ENCODE measurements at regions not wholly inside any gene's neighbourhood (a gene's known extent, or its start where the extent isn't known, plus 50 kb on each side); places are given as distances from the start of the nearest gene placed in this dataset.

DNA sequence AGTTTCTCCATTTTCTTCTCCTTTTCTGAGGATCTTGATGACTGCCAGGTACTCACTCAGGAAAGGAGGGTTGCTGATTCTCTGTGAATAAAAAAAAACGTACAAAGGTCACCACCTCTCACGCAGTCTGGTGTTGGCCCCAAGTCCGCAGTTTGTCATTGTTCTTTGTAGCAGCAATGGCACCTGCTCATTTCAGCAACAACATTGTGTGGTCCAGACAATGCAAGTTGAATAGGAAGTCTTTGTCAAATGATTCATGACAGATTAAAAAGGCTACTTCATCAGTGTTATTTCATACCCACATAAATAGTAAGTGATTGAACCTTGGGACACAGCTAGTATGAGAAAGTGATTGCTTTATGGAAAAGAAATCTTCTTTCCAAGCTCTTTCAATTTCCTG is 653.5 kb upstream of the MGMT start:
- H3K9ac ChIP-seq = no peak overlapping the region
- H3K27me3 ChIP-seq (ENCODE audit: insufficient read depth) = no peaks in the 10 kb centered on the region
- H3K4me1 ChIP-seq (ENCODE audit: control insufficient read depth in 1 of 2, insufficient read depth in 2 of 2, low read depth in 1 of 2, low read length in 1 of 2) = no peaks in the 10 kb centered on the region
- POLR2A ChIA-PET = no interaction called here
- H3K4me2 ChIP-seq = no peak overlapping the region
- WGBS (ENCODE audit: low lambda C conversion rate) = 41% methylated on average over 3 of the region's 3 CpGs
- no peak overlapping the region for H2AFZ ChIP-seq (ENCODE audit: low read depth)
- H3K9me2 ChIP-seq = no peaks in the 10 kb centered on the region
- no peak for DNase-seq
- no peak overlapping the region for H3K4me3 ChIP-seq (ENCODE audit: low read depth in 2 of 2, low read length in 1 of 2)
- H3K9me3 ChIP-seq = no peaks in the 10 kb centered on the region
- TF ChIP-seq JUND (IDR thresholded peaks at IDR 0.05) (no peak), MEF2A (IDR thresholded peaks at IDR 0.05; ENCODE audit: borderline replicate concordance, low read depth) (no peak), ELF1 (IDR thresholded peaks at IDR 0.05) (no peak), NFIC (IDR thresholded peaks at IDR 0.05; ENCODE audit: borderline replicate concordance) (no peak), TCF12 (IDR thresholded peaks at IDR 0.05) (no peak), CHD2 (IDR thresholded peaks at IDR 0.05; ENCODE audit: low read length, partially characterized antibody) (no peak), FOSL2 (IDR thresholded peaks at IDR 0.05; ENCODE audit: borderline replicate concordance, low read depth) (no peak), RFX5 (IDR thresholded peaks at IDR 0.05; ENCODE audit: low read length) (no peak), MXI1 (IDR thresholded peaks at IDR 0.05; ENCODE audit: low read depth, low read length) (no peak), RXRA (IDR thresholded peaks at IDR 0.05; ENCODE audit: borderline replicate concordance, low read depth) (no peak), FOXM1 (IDR thresholded peaks at IDR 0.05; ENCODE audit: low read depth) (no peak), FOXJ3 (CRISPR knock-in tag; IDR thresholded peaks at IDR 0.05) (no peak), TEAD4 (IDR thresholded peaks at IDR 0.05; ENCODE audit: borderline replicate concordance, insufficient read depth) (no peak), GABPA (IDR thresholded peaks at IDR 0.05; ENCODE audit: low read depth) (no peak)
- TF ChIP-seq, protein P1, sequence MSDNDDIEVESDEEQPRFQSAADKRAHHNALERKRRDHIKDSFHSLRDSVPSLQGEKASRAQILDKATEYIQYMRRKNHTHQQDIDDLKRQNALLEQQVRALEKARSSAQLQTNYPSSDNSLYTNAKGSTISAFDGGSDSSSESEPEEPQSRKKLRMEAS (IDR thresholded peaks at IDR 0.05; ENCODE audit: low read depth) = no peak
- H3K27ac ChIP-seq (ENCODE audit: low read depth in 2 of 2, low read length in 1 of 2) = no peak overlapping the region
- no peaks in the 10 kb centered on the region for H3F3A ChIP-seq (replicated peaks; ENCODE audit: insufficient read depth)
- no peaks in the 10 kb centered on the region for H3K36me3 ChIP-seq (replicated peaks in 1 of 2; ENCODE audit: control insufficient read depth in 1 of 2, insufficient read depth in 2 of 2, low read length in 1 of 2)
- no peaks in the 10 kb centered on the region for H3K79me2 ChIP-seq (ENCODE audit: insufficient read depth)
- no peaks in the 10 kb centered on the region for H4K20me1 ChIP-seq (ENCODE audit: insufficient read depth)
- CTCF ChIA-PET = interaction anchor here (1.0 to 1.5 kb wide), 2 partner anchors 11 to 37 kb away, joined by 3 to 4 read pairs; no protein-coding TSS in a partner anchor

- Histone ChIP-seq H3K36me3 (replicated peaks in 1 of 2; ENCODE audit: control insufficient read depth in 1 of 2, insufficient read depth in 2 of 2, low read length in 1 of 2) (no peaks in the 10 kb centered on the region), H2AFZ (ENCODE audit: low read depth) (no peak overlapping the region), H3K9ac (no peak overlapping the region), H3K9me2 (no peaks in the 10 kb centered on the region), H3K27me3 (ENCODE audit: insufficient read depth) (no peaks in the 10 kb centered on the region), H3K4me1 (ENCODE audit: control insufficient read depth in 1 of 2, insufficient read depth in 2 of 2, low read depth in 1 of 2, low read length in 1 of 2) (no peaks in the 10 kb centered on the region), H3K4me3 (ENCODE audit: low read depth in 2 of 2, low read length in 1 of 2) (no peak overlapping the region), H3K27ac (ENCODE audit: low read depth in 2 of 2, low read length in 1 of 2) (no peak overlapping the region), H3K9me3 (no peaks in the 10 kb centered on the region), H3F3A (replicated peaks; ENCODE audit: insufficient read depth) (no peaks in the 10 kb centered on the region), H4K20me1 (ENCODE audit: insufficient read depth) (no peaks in the 10 kb centered on the region), H3K79me2 (ENCODE audit: insufficient read depth) (no peaks in the 10 kb centered on the region), H3K4me2 (no peak overlapping the region)
- TF ChIP-seq RAD21 (IDR thresholded peaks at IDR 0.05; ENCODE audit: low read length) = no peak
- TF ChIP-seq CHD2 (IDR thresholded peaks at IDR 0.05; ENCODE audit: low read length, partially characterized antibody) = no peak
- DNase-seq = no peak
- 62% methylated on average over 12 of the region's 12 CpGs for WGBS (ENCODE audit: low lambda C conversion rate)
- CTCF ChIA-PET = interaction anchor here (0.8 to 1.0 kb wide), 2 partner anchors 35 to 37 kb away, joined by 3 to 4 read pairs; no protein-coding TSS in a partner anchor
- POLR2A ChIA-PET = no interaction called here
Observed at GRCh38 chr10:128814024-128814423, 653.0 kb upstream of the MGMT start.

GRCh38 chr10:128814782-128815181 is 652.3 kb upstream of the MGMT start:
- Histone ChIP-seq H3K9me3 (no peaks in the 10 kb centered on the region), H3K27me3 (ENCODE audit: insufficient read depth) (no peaks in the 10 kb centered on the region), H3K36me3 (replicated peaks in 1 of 2; ENCODE audit: control insufficient read depth in 1 of 2, insufficient read depth in 2 of 2, low read length in 1 of 2) (no peaks in the 10 kb centered on the region), H3K4me2 (no peak overlapping the region), H3K27ac (ENCODE audit: low read depth in 2 of 2, low read length in 1 of 2) (no peak overlapping the region), H3F3A (replicated peaks; ENCODE audit: insufficient read depth) (no peaks in the 10 kb centered on the region), H3K4me3 (ENCODE audit: low read depth in 2 of 2, low read length in 1 of 2) (no peak overlapping the region), H2AFZ (ENCODE audit: low read depth) (no peak overlapping the region), H3K9me2 (no peaks in the 10 kb centered on the region), H3K79me2 (ENCODE audit: insufficient read depth) (no peaks in the 10 kb centered on the region), H3K4me1 (ENCODE audit: control insufficient read depth in 1 of 2, insufficient read depth in 2 of 2, low read depth in 1 of 2, low read length in 1 of 2) (no peaks in the 10 kb centered on the region), H3K9ac (no peak overlapping the region), H4K20me1 (ENCODE audit: insufficient read depth) (no peaks in the 10 kb centered on the region)
- CTCF ChIA-PET = interaction anchor here (0.8 kb wide), 1 partner anchor 35 kb away, joined by 3 read pairs; no protein-coding TSS in a partner anchor
- 55% methylated on average over 4 of the region's 4 CpGs for WGBS (ENCODE audit: low lambda C conversion rate)
- POLR2A ChIA-PET = no interaction called here
- no peak for DNase-seq
- no peak for TF ChIP-seq JUND (IDR thresholded peaks at IDR 0.05)
- TF ChIP-seq, protein P2, sequence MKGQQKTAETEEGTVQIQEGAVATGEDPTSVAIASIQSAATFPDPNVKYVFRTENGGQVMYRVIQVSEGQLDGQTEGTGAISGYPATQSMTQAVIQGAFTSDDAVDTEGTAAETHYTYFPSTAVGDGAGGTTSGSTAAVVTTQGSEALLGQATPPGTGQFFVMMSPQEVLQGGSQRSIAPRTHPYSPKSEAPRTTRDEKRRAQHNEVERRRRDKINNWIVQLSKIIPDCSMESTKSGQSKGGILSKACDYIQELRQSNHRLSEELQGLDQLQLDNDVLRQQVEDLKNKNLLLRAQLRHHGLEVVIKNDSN (IDR thresholded peaks at IDR 0.05; ENCODE audit: borderline replicate concordance, low read depth) = no peak
- no peak for TF ChIP-seq EZH2phosphoT487 (IDR thresholded peaks at IDR 0.05; ENCODE audit: borderline replicate concordance, low read depth)
- no peak for TF ChIP-seq FOXM1 (IDR thresholded peaks at IDR 0.05; ENCODE audit: low read depth)
- no peak for TF ChIP-seq CHD2 (IDR thresholded peaks at IDR 0.05; ENCODE audit: low read length, partially characterized antibody)
- TF ChIP-seq RCOR1 (IDR thresholded peaks at IDR 0.05; ENCODE audit: low read length) = no peak
- TF ChIP-seq NFIC (IDR thresholded peaks at IDR 0.05; ENCODE audit: borderline replicate concordance) = no peak
- TF ChIP-seq YY1 (IDR thresholded peaks at IDR 0.05; ENCODE audit: low read depth) = no peak
- TF ChIP-seq, protein P1 (IDR thresholded peaks at IDR 0.05; ENCODE audit: low read depth) = no peak
